ENCODE measurements at regions not wholly inside any gene's neighbourhood (a gene's known extent, or its start where the extent isn't known, plus 50 kb on each side); places are given as distances from the start of the nearest gene placed in this dataset.

DNA sequence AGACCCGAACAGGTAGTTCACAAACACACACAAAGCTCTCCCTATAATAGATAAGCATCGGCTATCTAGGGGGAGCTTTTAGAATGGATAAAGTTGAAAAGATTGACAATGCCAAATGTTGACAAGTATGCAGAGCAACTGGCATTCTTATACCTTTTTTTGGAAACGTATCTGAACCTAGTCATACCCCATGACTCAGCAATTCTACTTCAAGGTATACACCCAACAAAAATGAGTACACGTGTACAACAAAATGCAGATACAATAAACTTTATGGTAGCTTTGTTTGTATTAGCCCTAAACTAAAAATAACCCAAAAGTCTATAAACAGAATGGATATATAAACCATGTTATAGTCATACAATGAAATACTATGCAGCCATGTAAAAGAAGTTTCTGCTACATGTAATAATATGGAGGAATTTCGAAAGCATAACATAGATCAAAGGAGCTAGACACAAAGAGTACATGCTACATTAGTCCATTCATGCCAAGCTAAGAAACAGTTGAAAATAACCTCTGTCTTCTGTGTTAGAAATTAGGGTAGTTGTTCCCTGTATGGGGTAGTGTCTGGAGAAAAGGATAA lies 718.5 kb upstream of the ZNF608 start:
- H3K27ac ChIP-seq (ENCODE audit: low read length) = peak overlapping the region; percentile 75
- no peaks in the 10 kb centered on the region for H3K36me3 ChIP-seq (ENCODE audit: control insufficient read depth, insufficient read depth, low read length)
- ATAC-seq (no peak), DNase-seq (ENCODE audit: low read depth, low spot score) (no peak)
- no peaks in the 10 kb centered on the region for H3K4me1 ChIP-seq (ENCODE audit: control insufficient read depth, insufficient read depth, low read length)
- no peaks in the 10 kb centered on the region for H3K27me3 ChIP-seq (ENCODE audit: control insufficient read depth, insufficient read depth, low read length)
- CTCF ChIA-PET = no interaction called here
- intact Hi-C loops (cut with micrococcal nuclease; ENCODE audit: unreplicated experiment) = no loop called here
- POLR2A ChIA-PET = no interaction called here
- no peak overlapping the region for H3K4me3 ChIP-seq (ENCODE audit: low read depth in 2 of 2, low read length in 2 of 2)
- BruUV-seq (replicated peaks) = no TSS peak
- TF ChIP-seq SIN3A (IDR thresholded peaks at IDR 0.05; ENCODE audit: borderline replicate concordance, insufficient read depth, low read depth, low read length) = no peak
- no peak for TF ChIP-seq CTCF (IDR thresholded peaks at IDR 0.05)
- TF ChIP-seq POLR2AphosphoS5 (IDR thresholded peaks at IDR 0.05; ENCODE audit: low read depth, low read length) = no peak
- no peak for TF ChIP-seq TCF7L2 (IDR thresholded peaks at IDR 0.05; ENCODE audit: low read depth, low read length)
- no peak for TF ChIP-seq REST (IDR thresholded peaks at IDR 0.05; ENCODE audit: insufficient read depth in 1 of 2, low read depth in 2 of 2, low read length in 1 of 2)
- in situ Hi-C loops (cut with HindIII; ENCODE audit: low pct_unique_long_range_greater_than_20kb, low sequenced_read_pairs) = no loop called here
- no peaks in the 10 kb centered on the region for H3K9me3 ChIP-seq (ENCODE audit: control insufficient read depth, insufficient read depth, low read depth, low read length)

GRCh38 chr5:125465703-125466102 lies 719.3 kb upstream of the ZNF608 start:
- TF ChIP-seq REST (IDR thresholded peaks at IDR 0.05; ENCODE audit: insufficient read depth in 1 of 2, low read depth in 2 of 2, low read length in 1 of 2) (no peak), TCF7L2 (IDR thresholded peaks at IDR 0.05; ENCODE audit: low read depth, low read length) (no peak), CTCF (IDR thresholded peaks at IDR 0.05) (no peak), SIN3A (IDR thresholded peaks at IDR 0.05; ENCODE audit: borderline replicate concordance, insufficient read depth, low read depth, low read length) (no peak)
- Histone ChIP-seq H3K27ac (ENCODE audit: low read length) (peak overlapping the region; percentile 75), H3K4me1 (ENCODE audit: control insufficient read depth, insufficient read depth, low read length) (no peaks in the 10 kb centered on the region), H3K4me3 (ENCODE audit: low read depth in 2 of 2, low read length in 2 of 2) (no peak overlapping the region), H3K9me3 (ENCODE audit: control insufficient read depth, insufficient read depth, low read depth, low read length) (no peaks in the 10 kb centered on the region), H3K36me3 (ENCODE audit: control insufficient read depth, insufficient read depth, low read length) (no peaks in the 10 kb centered on the region), H3K27me3 (ENCODE audit: control insufficient read depth, insufficient read depth, low read length) (no peaks in the 10 kb centered on the region)
- in situ Hi-C loops (cut with HindIII; ENCODE audit: low pct_unique_long_range_greater_than_20kb, low sequenced_read_pairs) = no loop called here
- intact Hi-C loops (cut with micrococcal nuclease; ENCODE audit: unreplicated experiment) = no loop called here
- DNase-seq (ENCODE audit: low read depth, low spot score) (no peak), ATAC-seq (no peak)
- POLR2A ChIA-PET = no interaction called here
- BruUV-seq (replicated peaks) = no TSS peak
- CTCF ChIA-PET = no interaction called here
